GM06990 (cell line): ENCODE measurements at regions not wholly inside any gene's neighbourhood (a gene's known extent, or its start where the extent isn't known, plus 50 kb on each side); places are given as distances from the start of the nearest gene placed in this dataset.
A peak's percentile ranks its signal among the peaks of the same experiment; 100 is the strongest.

Source experiments
- DNase-seq: peaks from one replicate; pipeline ENCODE4 v3.0.0-alpha.2; 2011; ENCODE audit not compliant: insufficient read length; ENCODE audit errors: extremely low read depth
- H3K27me3 ChIP-seq: replicated peaks from 2 replicates; pipeline ENCODE4 v1.6.0; 2011; ENCODE audit warnings: low read length; ENCODE audit not compliant: control insufficient read depth, insufficient read depth
- H3K36me3 ChIP-seq: 2 replicates; pipeline ENCODE4 v1.5.1; 2011; ENCODE audit warnings: low read length; ENCODE audit not compliant: control insufficient read depth, insufficient read depth
- H3K4me3 ChIP-seq: replicated peaks from 2 replicates; pipeline ENCODE4 v1.5.1; 2011; ENCODE audit warnings: low read depth, mild to moderate bottlenecking, control low read depth, low read length
- CTCF ChIP-seq: IDR thresholded peaks from 2 replicates; pipeline ENCODE4 v1.5.1; 2011; ENCODE audit warnings: low read length, control low read depth, mild to moderate bottlenecking, inconsistent platforms; ENCODE audit not compliant: insufficient read depth, poor library complexity, severe bottlenecking

- DNase-seq, result no peak
- no peak for TF ChIP-seq CTCF
- no peaks in the 10 kb centered on the region for H3K36me3 ChIP-seq
- no peak overlapping the region for H3K4me3 ChIP-seq
- H3K27me3 ChIP-seq, result no peaks in the 10 kb centered on the region
Measured at GRCh38 chr22:19615867-19616581, 91.8 kb upstream of the CLDN5 start.

DNA sequence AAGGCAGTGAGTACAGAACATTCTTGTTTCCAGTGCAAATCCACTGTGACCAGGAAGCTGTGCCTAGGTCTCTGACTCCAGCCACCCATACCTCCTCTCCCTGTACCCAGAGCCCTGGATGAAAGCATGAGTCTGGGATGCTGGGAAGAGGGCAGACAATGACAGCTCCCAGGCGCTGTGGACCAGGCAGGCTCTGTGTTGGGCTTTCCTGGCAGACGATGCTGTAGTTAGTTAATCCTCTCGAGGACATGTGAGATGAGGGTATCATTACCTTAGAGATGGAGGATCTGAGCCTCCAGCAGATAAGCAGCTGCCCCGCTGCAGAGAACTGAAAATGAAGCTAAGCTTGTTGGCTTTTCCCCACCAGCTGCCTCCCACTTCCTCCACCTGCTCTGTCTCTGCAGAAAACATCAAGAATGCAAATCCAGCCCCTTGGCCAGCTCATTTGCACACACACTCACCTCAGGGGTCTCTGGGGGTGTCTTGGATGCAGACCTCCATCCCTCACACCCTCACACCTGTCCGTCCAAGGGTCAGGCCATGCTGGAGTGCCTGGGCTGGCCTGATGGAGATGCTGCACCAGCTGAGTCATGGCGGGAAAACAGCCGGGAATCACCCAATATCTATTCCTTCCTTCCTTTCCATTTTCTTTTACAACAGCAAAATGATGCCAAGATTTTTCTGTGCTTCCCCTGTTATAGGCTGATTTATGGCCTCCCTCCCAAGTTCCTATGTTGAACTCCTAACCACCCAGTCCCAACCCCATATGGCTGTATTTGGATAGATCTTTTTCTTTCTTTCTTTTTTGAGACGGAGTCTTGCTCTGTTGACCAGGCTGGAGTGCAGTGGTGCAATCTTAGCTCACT is 94.9 kb upstream of the SEPTIN5 start:
- TF ChIP-seq CTCF, result no peak
- no peak overlapping the region for H3K4me3 ChIP-seq
- no peaks in the 10 kb centered on the region for H3K27me3 ChIP-seq
- H3K36me3 ChIP-seq, result no peaks in the 10 kb centered on the region
- peak; percentile 52 for DNase-seq

DNA sequence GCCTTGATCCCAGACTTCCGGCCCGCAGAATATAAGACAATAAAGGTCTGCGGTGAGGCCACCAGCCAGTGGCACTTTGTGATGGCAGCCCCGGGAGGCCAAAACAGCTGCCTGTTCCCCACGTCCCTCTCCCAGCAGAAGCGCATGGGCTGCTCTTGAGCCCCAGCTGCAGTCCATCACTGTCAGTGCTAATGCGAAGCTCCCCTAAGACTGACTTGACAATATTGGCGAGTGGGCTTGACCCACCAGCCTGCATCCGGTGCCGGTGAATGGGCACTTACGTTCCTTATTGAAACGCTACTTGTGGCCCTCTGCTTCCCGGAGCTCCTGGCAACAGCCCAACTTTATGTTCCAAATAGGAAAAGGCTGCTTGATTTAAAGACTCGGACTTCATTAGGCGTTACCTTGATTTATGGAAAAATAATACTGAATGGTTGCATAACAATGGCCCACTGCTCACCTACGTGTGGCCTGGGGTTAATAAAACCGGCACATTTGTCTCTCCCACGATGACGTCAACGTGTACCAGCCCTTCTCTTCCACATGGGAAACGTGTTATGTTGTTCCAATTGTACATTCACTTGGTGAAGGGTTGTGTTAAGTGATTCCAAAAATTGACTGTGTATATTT is 93.4 kb upstream of the SEPTIN5 start:
- TF ChIP-seq CTCF, result no peak
- Histone ChIP-seq H3K27me3 (no peaks in the 10 kb centered on the region), H3K36me3 (no peaks in the 10 kb centered on the region), H3K4me3 (no peak overlapping the region)
- no peak for DNase-seq

DNA sequence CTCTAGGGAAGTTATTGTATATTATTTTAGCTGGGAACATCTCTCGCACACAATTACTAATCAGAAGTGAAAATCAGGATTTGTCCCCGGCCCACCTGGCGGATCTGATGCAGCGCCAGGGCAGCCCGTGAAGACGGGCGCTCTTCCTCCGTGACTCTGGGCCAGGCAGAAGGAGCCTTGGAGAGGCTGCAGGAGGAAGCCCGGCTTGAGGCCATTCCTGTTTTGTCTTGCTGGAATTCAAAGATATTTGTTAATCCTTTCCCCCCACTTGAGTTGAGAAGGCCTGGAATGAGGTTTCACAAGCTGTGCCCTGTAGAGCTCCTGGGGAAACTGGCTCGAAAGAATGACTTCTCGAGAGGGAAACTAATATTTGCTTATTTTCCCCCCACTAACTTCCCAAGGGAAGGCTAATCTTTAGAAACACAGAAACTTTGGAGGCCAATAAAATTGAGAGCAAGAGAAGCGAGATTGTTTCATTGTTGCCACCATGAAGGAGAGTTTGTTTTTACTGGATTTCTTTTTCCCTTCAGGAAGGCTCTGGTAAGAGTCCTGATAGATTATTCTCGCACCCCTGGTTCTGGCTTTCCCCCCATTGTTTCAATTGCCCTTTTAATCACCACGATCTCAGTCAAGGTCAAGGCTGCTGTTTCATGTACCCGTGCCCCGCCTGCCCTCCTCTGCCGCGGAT is 92.8 kb upstream of the SEPTIN5 start:
- no peak overlapping the region; the same call in 1 of the 2 replicates for H3K4me3 ChIP-seq
- no peaks in the 10 kb centered on the region for H3K27me3 ChIP-seq
- TF ChIP-seq CTCF, result no peak
- H3K36me3 ChIP-seq, result no peaks in the 10 kb centered on the region
- no peak for DNase-seq

GRCh38 chr22:19622061-19622441 is 92.3 kb upstream of the SEPTIN5 start:
- no peak overlapping the region; the same call in 1 of the 2 replicates for H3K4me3 ChIP-seq
- DNase-seq, result peak; percentile 65
- no peaks in the 10 kb centered on the region for H3K36me3 ChIP-seq
- TF ChIP-seq CTCF, result no peak
- H3K27me3 ChIP-seq, result no peaks in the 10 kb centered on the region
